ENCODE measurements at regions not wholly inside any gene's neighbourhood (a gene's known extent, or its start where the extent isn't known, plus 50 kb on each side); places are given as distances from the start of the nearest gene placed in this dataset.

- no peak for TF ChIP-seq CTCF (conservative IDR thresholded peaks at IDR 0.05; ENCODE audit: low read depth)
- POLR2A ChIA-PET (ENCODE audit: low non-redundant PET): no interaction called here
Observed at GRCh38 chr13:90382425-90382824, 965.1 kb upstream of the MIR17HG start.

GRCh38 chr13:90385781-90386489, 961.6 kb upstream of the MIR17HG start:
- CTCF ChIA-PET: interaction anchor here (0.6 kb wide), 1 partner anchor 346 kb away, joined by 4 read pairs; no protein-coding TSS in a partner anchor
- no peak for TF ChIP-seq CTCF (conservative IDR thresholded peaks at IDR 0.05; ENCODE audit: low read depth)
- POLR2A ChIA-PET (ENCODE audit: low non-redundant PET): no interaction called here
- no peak for DNase-seq (ENCODE audit: low spot score)
- H3K27ac ChIP-seq: no peak overlapping the region

More at GRCh38 chr13:90382425-90382824, 965.1 kb upstream of the MIR17HG start:
- CTCF ChIA-PET: no interaction called here
- H3K27ac ChIP-seq: no peak overlapping the region
- no peak for DNase-seq (ENCODE audit: low spot score)

- no peak for DNase-seq (ENCODE audit: low spot score)
- H3K27ac ChIP-seq: no peak overlapping the region
- ChIA-PET POLR2A (ENCODE audit: low non-redundant PET) (no interaction called here), CTCF (no interaction called here)
- no peak for TF ChIP-seq CTCF (conservative IDR thresholded peaks at IDR 0.05; ENCODE audit: low read depth)
Observed at GRCh38 chr13:90388887-90389452, 958.5 kb upstream of the MIR17HG start.

- H3K27ac ChIP-seq: no peak overlapping the region
- POLR2A ChIA-PET (ENCODE audit: low non-redundant PET): no interaction called here
- TF ChIP-seq CTCF (conservative IDR thresholded peaks at IDR 0.05; ENCODE audit: low read depth): no peak
- CTCF ChIA-PET: no interaction called here
- no peak for DNase-seq (ENCODE audit: low spot score)
Observed at GRCh38 chr13:90389537-90389936, 958.0 kb upstream of the MIR17HG start.

GRCh38 chr13:90393408-90393807, 954.1 kb upstream of the MIR17HG start:
- TF ChIP-seq CTCF (conservative IDR thresholded peaks at IDR 0.05; ENCODE audit: low read depth): no peak
- ChIA-PET POLR2A (ENCODE audit: low non-redundant PET) (no interaction called here), CTCF (no interaction called here)
- no peak overlapping the region for H3K27ac ChIP-seq
- DNase-seq (ENCODE audit: low spot score): no peak

GRCh38 chr13:90395348-90395747, 952.1 kb upstream of the MIR17HG start:
- no peak for DNase-seq (ENCODE audit: low spot score)
- CTCF ChIA-PET: no interaction called here
- TF ChIP-seq CTCF (conservative IDR thresholded peaks at IDR 0.05; ENCODE audit: low read depth): no peak
- no peak overlapping the region for H3K27ac ChIP-seq
- POLR2A ChIA-PET (ENCODE audit: low non-redundant PET): no interaction called here

All from RWPE1 (cell line).